Suprapubic skin (tissue), 4 donors: ENCODE measurements at regions not wholly inside any gene's neighbourhood (a gene's known extent, or its start where the extent isn't known, plus 50 kb on each side); places are given as distances from the start of the nearest gene placed in this dataset.

Experiments
- CTCF ChIP-seq, 2 donors: fragments of 200-600 bp in 1 of 2; fragments of 450-650 bp in 1 of 2; sonication (generic) in 1 of 2; IDR thresholded peaks; one replicate each; pipeline ENCODE4 v1.5.1; 2016 to 2019; ENCODE audit warnings: antibody characterized with exemption in 2 of 2, mild to moderate bottlenecking in 1 of 2, moderate library complexity in 1 of 2
- EP300 ChIP-seq: sonication (generic); formaldehyde crosslinking; IDR thresholded peaks from one replicate; pipeline ENCODE4 v1.6.1; 2017; ENCODE audit warnings: antibody characterized with exemption
- POLR2AphosphoS5 ChIP-seq, 3 donors: sonication (generic); formaldehyde crosslinking; IDR thresholded peaks; one replicate each; pipeline ENCODE4 v1.6.1; 2017; ENCODE audit warnings: antibody characterized with exemption in 3 of 3

DNA sequence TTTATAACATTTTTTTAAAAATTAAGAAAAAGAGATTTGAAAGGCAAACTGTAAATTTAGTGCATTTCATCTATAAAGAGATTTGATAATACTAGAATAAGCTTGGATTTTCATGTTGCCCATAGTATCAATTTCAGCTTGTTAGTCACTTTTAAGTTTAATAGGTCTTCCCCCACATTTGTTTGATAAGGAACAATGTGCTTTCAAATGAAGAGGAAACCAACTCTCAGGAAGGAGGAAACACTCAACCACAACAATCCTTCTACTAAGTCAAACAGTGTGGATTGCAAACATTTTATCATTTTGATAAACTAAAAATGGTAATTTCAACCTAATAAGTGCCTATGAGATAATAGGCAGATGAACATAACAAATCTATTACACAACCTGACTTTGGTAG, 397.1 kb upstream of the CDH20 start:
- no peak for TF ChIP-seq CTCF (IDR thresholded peaks at IDR 0.05)
- TF ChIP-seq POLR2AphosphoS5 (IDR thresholded peaks at IDR 0.05): no peak
- no peak for TF ChIP-seq EP300
